Neural progenitor cell (in vitro differentiated cells): ENCODE measurements at regions not wholly inside any gene's neighbourhood (a gene's known extent, or its start where the extent isn't known, plus 50 kb on each side); places are given as distances from the start of the nearest gene placed in this dataset.

Experiments
- DNase-seq: peaks from one replicate; pipeline ENCODE4 v3.0.0-alpha.2; 2016; ENCODE audit warnings: low spot score
- H2AFZ ChIP-seq: fragments of 200-600 bp; sonication (generic); replicated peaks from 2 replicates; pipeline ENCODE4 v1.6.1; 2016; ENCODE audit warnings: antibody characterized with exemption
- H3F3A ChIP-seq: fragments of 200-600 bp; sonication (generic); 2 replicates; pipeline ENCODE4 v1.6.1; 2016; ENCODE audit warnings: antibody characterized with exemption, low read depth
- H3K27ac ChIP-seq: fragments of 200-600 bp; sonication (generic); 2 replicates; pipeline ENCODE4 v1.5.1; 2016; ENCODE audit warnings: mild to moderate bottlenecking
- H3K27me3 ChIP-seq: fragments of 200-600 bp; sonication (generic); 2 replicates; pipeline ENCODE4 v1.6.1; 2016; ENCODE audit warnings: mild to moderate bottlenecking, moderate library complexity
- H3K36me3 ChIP-seq: fragments of 200-600 bp; sonication (generic); 2 replicates; pipeline ENCODE4 v1.5.1; 2016
- H3K4me1 ChIP-seq: fragments of 200-600 bp; sonication (generic); 2 replicates; pipeline ENCODE4 v1.6.1; 2016; ENCODE audit warnings: mixed run types
- H3K4me2 ChIP-seq: fragments of 200-600 bp; sonication (generic); 2 replicates; pipeline ENCODE4 v1.6.1; 2016
- H3K4me3 ChIP-seq: fragments of 200-600 bp; sonication (generic); 2 replicates; pipeline ENCODE4 v1.5.1; 2016
- H3K79me2 ChIP-seq: fragments of 200-600 bp; sonication (generic); 2 replicates; pipeline ENCODE4 v1.6.1; 2016; ENCODE audit warnings: low read depth
- H3K9ac ChIP-seq: fragments of 200-600 bp; sonication (generic); 2 replicates; pipeline ENCODE4 v1.6.1; 2016
- H3K9me3 ChIP-seq: fragments of 200-600 bp; sonication (generic); 2 replicates; pipeline ENCODE4 v1.5.1; 2016; ENCODE audit warnings: low read depth
- H4K20me1 ChIP-seq: fragments of 200-600 bp; sonication (generic); 2 replicates; pipeline ENCODE4 v1.6.1; 2016; ENCODE audit warnings: low read depth
- H3K27ac Mint-ChIP-seq: 3 replicates; pipeline ENCODE4 v1.8.0; 2021; ENCODE audit warnings: mixed read lengths
- H3K27me3 Mint-ChIP-seq: 2 replicates; pipeline ENCODE4 v1.8.0; 2022; ENCODE audit warnings: low read depth, mild to moderate bottlenecking, inconsistent platforms, moderate library complexity, mixed read lengths; ENCODE audit not compliant: insufficient read depth
- H3K36me3 Mint-ChIP-seq: 3 replicates; pipeline ENCODE4 v1.8.0; 2021; ENCODE audit warnings: mixed read lengths
- H3K4me1 Mint-ChIP-seq: 3 replicates; pipeline ENCODE4 v1.8.0; 2021; ENCODE audit warnings: mixed read lengths
- H3K4me3 Mint-ChIP-seq: 3 replicates; pipeline ENCODE4 v1.8.0; 2021; ENCODE audit warnings: mild to moderate bottlenecking, moderate library complexity, mixed read lengths
- H3K9me3 Mint-ChIP-seq: 3 replicates; pipeline ENCODE4 v1.8.0; 2020; ENCODE audit warnings: mixed read lengths
- CTCF ChIP-seq: fragments of 200-600 bp; sonication (generic); IDR thresholded peaks from 2 replicates; pipeline ENCODE4 v1.5.1; 2017; ENCODE audit warnings: antibody characterized with exemption, mild to moderate bottlenecking
- EZH2 ChIP-seq: fragments of 200-600 bp; sonication (generic); IDR thresholded peaks from 2 replicates; pipeline ENCODE4 v1.6.1; 2017; ENCODE audit warnings: antibody characterized with exemption, mild to moderate bottlenecking, moderate library complexity
- EZH2phosphoT487 ChIP-seq: fragments of 200-600 bp; sonication (generic); IDR thresholded peaks from 2 replicates; pipeline ENCODE4 v1.6.1; 2017; ENCODE audit warnings: antibody characterized with exemption

GRCh38 chr4:79850626-79851025, 222.4 kb downstream of the ANTXR2 start:
- Mint-ChIP-seq H3K27me3 (no peaks in the 10 kb centered on the region), H3K27ac (no peak overlapping the region), H3K4me1 (peaks cover 2% of the 10 kb centered on the region), H3K4me3 (no peak overlapping the region), H3K36me3 (no peaks in the 10 kb centered on the region), H3K9me3 (no peaks in the 10 kb centered on the region)
- Histone ChIP-seq H3K27me3 (no peaks in the 10 kb centered on the region), H3K9ac (no peak overlapping the region), H4K20me1 (no peaks in the 10 kb centered on the region), H3K79me2 (no peaks in the 10 kb centered on the region), H3K27ac (no peak overlapping the region), H3K36me3 (no peaks in the 10 kb centered on the region), H2AFZ (no peak overlapping the region), H3F3A (no peaks in the 10 kb centered on the region), H3K4me3 (no peak overlapping the region), H3K4me2 (no peak overlapping the region), H3K4me1 (no peaks in the 10 kb centered on the region), H3K9me3 (no peaks in the 10 kb centered on the region)
- no peak for DNase-seq
- no peak for TF ChIP-seq EZH2
- no peak for TF ChIP-seq EZH2phosphoT487
- no peak for TF ChIP-seq CTCF

- no peak overlapping the region for H2AFZ ChIP-seq
- no peaks in the 10 kb centered on the region for H4K20me1 ChIP-seq
- Mint-ChIP-seq H3K36me3 (no peaks in the 10 kb centered on the region), H3K27me3 (no peaks in the 10 kb centered on the region), H3K4me1 (peaks cover 2% of the 10 kb centered on the region), H3K4me3 (no peak overlapping the region), H3K27ac (no peak overlapping the region), H3K9me3 (peaks cover 6% of the 10 kb centered on the region)
- no peaks in the 10 kb centered on the region for H3K4me1 ChIP-seq
- no peak overlapping the region for H3K4me2 ChIP-seq
- DNase-seq: no peak
- TF ChIP-seq EZH2 (no peak), CTCF (no peak), EZH2phosphoT487 (no peak)
- H3K9ac ChIP-seq: no peak overlapping the region
- H3K79me2 ChIP-seq: no peaks in the 10 kb centered on the region
- no peaks in the 10 kb centered on the region for H3K36me3 ChIP-seq
- H3K27me3 ChIP-seq: no peaks in the 10 kb centered on the region
- H3K27ac ChIP-seq: no peak overlapping the region
- no peaks in the 10 kb centered on the region for H3K9me3 ChIP-seq
- no peaks in the 10 kb centered on the region for H3F3A ChIP-seq
- no peak overlapping the region for H3K4me3 ChIP-seq
These were observed 224.7 kb downstream of the ANTXR2 start for GRCh38 chr4:79848329-79848728.

- Histone ChIP-seq H3K9me3 (peaks cover under 1% of the 10 kb centered on the region), H2AFZ (no peak overlapping the region), H3K4me3 (no peak overlapping the region), H3K9ac (no peak overlapping the region), H4K20me1 (no peaks in the 10 kb centered on the region), H3K79me2 (no peaks in the 10 kb centered on the region), H3F3A (no peaks in the 10 kb centered on the region), H3K27ac (no peak overlapping the region), H3K36me3 (no peaks in the 10 kb centered on the region), H3K4me1 (no peaks in the 10 kb centered on the region), H3K4me2 (no peak overlapping the region), H3K27me3 (no peaks in the 10 kb centered on the region)
- Mint-ChIP-seq H3K27me3 (no peaks in the 10 kb centered on the region), H3K27ac (no peak overlapping the region), H3K36me3 (no peaks in the 10 kb centered on the region), H3K9me3 (peaks cover 9% of the 10 kb centered on the region), H3K4me3 (no peak overlapping the region), H3K4me1 (no peaks in the 10 kb centered on the region)
- no peak for DNase-seq
- TF ChIP-seq EZH2phosphoT487: no peak
These were observed 225.6 kb downstream of the ANTXR2 start for GRCh38 chr4:79847411-79847810.

- no peak overlapping the region for H2AFZ ChIP-seq
- H3K9ac ChIP-seq: no peak overlapping the region
- TF ChIP-seq EZH2phosphoT487: no peak
- TF ChIP-seq EZH2: no peak
- TF ChIP-seq CTCF: no peak
- no peaks in the 10 kb centered on the region for H3K79me2 ChIP-seq
- H3K4me1 ChIP-seq: no peaks in the 10 kb centered on the region
- H3K27ac Mint-ChIP-seq: no peak overlapping the region
- no peaks in the 10 kb centered on the region for H3K36me3 Mint-ChIP-seq
- no peak for DNase-seq
- H3K27me3 ChIP-seq: no peaks in the 10 kb centered on the region
- H3K36me3 ChIP-seq: no peaks in the 10 kb centered on the region
- H3K27ac ChIP-seq: no peak overlapping the region
- H3K27me3 Mint-ChIP-seq: no peaks in the 10 kb centered on the region
- H3F3A ChIP-seq: no peaks in the 10 kb centered on the region
- no peak overlapping the region for H3K4me3 Mint-ChIP-seq
- H3K4me2 ChIP-seq: no peak overlapping the region
- peaks cover 9% of the 10 kb centered on the region for H3K9me3 Mint-ChIP-seq
- no peak overlapping the region for H3K4me3 ChIP-seq
- no peaks in the 10 kb centered on the region for H3K4me1 Mint-ChIP-seq
- no peaks in the 10 kb centered on the region for H4K20me1 ChIP-seq
- H3K9me3 ChIP-seq: peaks cover 3% of the 10 kb centered on the region
These were observed 230.9 kb downstream of the ANTXR2 start for GRCh38 chr4:79842162-79842561.
